Uterus (tissue), 3 donors: ENCODE measurements at regions not wholly inside any gene's neighbourhood (a gene's known extent, or its start where the extent isn't known, plus 50 kb on each side); places are given as distances from the start of the nearest gene placed in this dataset.

Experiments used
- DNase-seq, 2 donors: peaks; one replicate each; pipeline ENCODE4 v3.0.0-alpha.2; 2019 to 2020
- H3K27ac ChIP-seq, 2 donors: fragments of 200-600 bp; sonication (generic); 1 replicate in 1 of 2; 2 replicates in 1 of 2; pipeline ENCODE4 v1.5.1; 2016 to 2018
- H3K27me3 ChIP-seq, 2 donors: fragments of 200-600 bp; sonication (generic); one replicate each; pipeline ENCODE4 v1.5.1; 2018 to 2019; ENCODE audit warnings: control low read depth in 1 of 2
- H3K36me3 ChIP-seq, 2 donors: fragments of 200-600 bp; sonication (generic); one replicate each; pipeline ENCODE4 v1.5.1; 2019; ENCODE audit warnings: control low read depth in 1 of 2
- H3K4me1 ChIP-seq, 2 donors: fragments of 200-600 bp; sonication (generic); one replicate each; pipeline ENCODE4 v1.5.1; 2018 to 2019; ENCODE audit warnings: control low read depth in 1 of 2
- H3K4me3 ChIP-seq, 2 donors: fragments of 200-600 bp; sonication (generic); 1 replicate in 1 of 2; 2 replicates in 1 of 2; pipeline ENCODE4 v1.5.1; 2018 to 2019; ENCODE audit warnings: mild to moderate bottlenecking in 1 of 2
- H3K9me3 ChIP-seq, 2 donors: fragments of 200-600 bp; sonication (generic); one replicate each; pipeline ENCODE4 v1.5.1; 2019; ENCODE audit warnings: control low read depth in 1 of 2
- POLR2A ChIP-seq, 2 donors: fragments of 450-650 bp; IDR thresholded peaks; one replicate each; pipeline ENCODE4 v1.6.1; 2016; ENCODE audit warnings: antibody characterized with exemption in 2 of 2, mild to moderate bottlenecking in 1 of 2, moderate library complexity in 1 of 2
- intact Hi-C: fragments of 100-400 bp; cut with DNase I; formaldehyde crosslinking; loops from one replicate; pipeline ENCODE4 v1.15.1; 2023; ENCODE audit warnings: low total_unique reads
- TF ChIP-seq, protein P1 (sequence below), 4 experiments: fragments of 200-600 bp in 2 of 4; fragments of 450-650 bp in 2 of 4; sonication (generic) in 2 of 4; IDR thresholded peaks; one replicate each; pipeline ENCODE4 v1.5.1; 2016 to 2019; ENCODE audit warnings: antibody characterized with exemption in 4 of 4, mild to moderate bottlenecking in 2 of 4, moderate library complexity in 1 of 4
- donor health status: DM: yes; HTN: yes; CAD: no.

DNA sequence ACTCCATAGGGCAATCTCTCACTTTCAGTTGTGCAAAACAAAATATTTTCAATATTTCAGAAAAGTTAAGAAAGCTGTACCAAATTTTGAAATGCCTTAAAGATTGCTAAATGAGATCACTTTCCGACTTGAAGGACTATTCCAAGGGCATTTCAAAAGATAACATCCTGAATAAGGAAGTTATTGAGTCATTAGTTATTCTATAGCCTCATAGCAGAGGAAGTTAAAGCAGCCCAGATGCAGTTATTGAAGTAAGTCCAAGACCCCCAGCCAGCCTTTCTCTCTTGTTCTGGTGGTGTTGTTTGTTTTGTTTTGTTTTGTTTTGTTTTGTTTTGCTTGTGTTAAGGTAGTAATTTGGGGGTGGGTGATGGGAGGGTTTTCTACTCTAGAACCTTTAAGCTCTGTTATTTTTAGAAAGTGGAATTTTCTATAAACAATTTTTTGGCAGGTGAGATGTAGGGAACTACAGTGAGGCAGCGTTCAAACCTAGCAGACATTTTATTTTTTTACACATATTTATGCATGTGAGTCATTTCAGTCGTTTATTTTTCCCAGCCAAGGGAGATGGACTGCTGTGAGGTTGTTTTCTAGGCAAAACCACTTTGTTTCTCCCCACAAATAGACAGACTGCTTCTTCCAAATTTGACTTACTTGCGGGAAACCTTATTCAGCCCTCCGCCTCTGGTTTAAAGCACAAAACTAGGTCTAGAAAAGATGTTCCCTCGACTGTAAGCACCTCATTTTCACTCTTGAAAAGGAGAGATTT is 216.3 kb upstream of the ARPP21 start:
- Histone ChIP-seq H3K9me3 (no peaks in the 10 kb centered on the region), H3K36me3 (no peaks in the 10 kb centered on the region), H3K27me3 (no peaks in the 10 kb centered on the region), H3K27ac (no peak overlapping the region), H3K4me1 (no peaks in the 10 kb centered on the region), H3K4me3 (no peak overlapping the region)
- no peak for DNase-seq
- intact Hi-C loops: no loop called here
- TF ChIP-seq, protein P1, sequence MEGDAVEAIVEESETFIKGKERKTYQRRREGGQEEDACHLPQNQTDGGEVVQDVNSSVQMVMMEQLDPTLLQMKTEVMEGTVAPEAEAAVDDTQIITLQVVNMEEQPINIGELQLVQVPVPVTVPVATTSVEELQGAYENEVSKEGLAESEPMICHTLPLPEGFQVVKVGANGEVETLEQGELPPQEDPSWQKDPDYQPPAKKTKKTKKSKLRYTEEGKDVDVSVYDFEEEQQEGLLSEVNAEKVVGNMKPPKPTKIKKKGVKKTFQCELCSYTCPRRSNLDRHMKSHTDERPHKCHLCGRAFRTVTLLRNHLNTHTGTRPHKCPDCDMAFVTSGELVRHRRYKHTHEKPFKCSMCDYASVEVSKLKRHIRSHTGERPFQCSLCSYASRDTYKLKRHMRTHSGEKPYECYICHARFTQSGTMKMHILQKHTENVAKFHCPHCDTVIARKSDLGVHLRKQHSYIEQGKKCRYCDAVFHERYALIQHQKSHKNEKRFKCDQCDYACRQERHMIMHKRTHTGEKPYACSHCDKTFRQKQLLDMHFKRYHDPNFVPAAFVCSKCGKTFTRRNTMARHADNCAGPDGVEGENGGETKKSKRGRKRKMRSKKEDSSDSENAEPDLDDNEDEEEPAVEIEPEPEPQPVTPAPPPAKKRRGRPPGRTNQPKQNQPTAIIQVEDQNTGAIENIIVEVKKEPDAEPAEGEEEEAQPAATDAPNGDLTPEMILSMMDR (IDR thresholded peaks at IDR 0.05): no peak
- no peak for TF ChIP-seq POLR2A (IDR thresholded peaks at IDR 0.05)

DNA sequence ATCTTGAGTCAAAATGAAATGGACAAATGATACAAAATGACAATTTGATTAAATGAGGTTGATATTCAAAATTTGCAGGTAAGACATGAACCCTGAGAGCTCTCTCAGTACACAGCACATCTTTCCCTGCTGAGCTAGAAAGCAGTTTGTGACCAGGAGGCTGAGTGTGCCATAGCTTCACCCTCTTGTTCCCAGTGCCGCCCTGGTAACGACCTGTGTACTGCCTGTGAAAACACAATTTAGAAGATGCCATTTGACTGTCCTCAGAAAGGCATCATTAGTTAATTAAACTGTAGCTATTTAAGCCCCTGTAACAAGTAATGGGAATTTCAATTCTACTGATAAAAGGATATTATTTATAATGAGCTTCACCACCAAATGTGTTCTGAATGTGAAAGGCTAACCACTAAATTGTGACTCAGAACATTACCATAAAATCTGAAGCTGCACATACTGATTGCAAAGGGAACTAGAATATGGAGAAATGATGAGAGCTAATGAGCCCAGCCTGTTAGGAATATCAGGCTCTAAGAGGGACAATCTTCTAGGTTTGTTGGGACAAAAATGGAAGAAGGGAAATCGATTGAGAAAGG is 212.9 kb upstream of the ARPP21 start:
- TF ChIP-seq POLR2A (IDR thresholded peaks at IDR 0.05): no peak
- TF ChIP-seq, protein P1 (IDR thresholded peaks at IDR 0.05): no peak
- Histone ChIP-seq H3K27me3 (no peaks in the 10 kb centered on the region), H3K36me3 (no peaks in the 10 kb centered on the region), H3K27ac (no peak overlapping the region), H3K4me1 (no peaks in the 10 kb centered on the region), H3K4me3 (no peak overlapping the region), H3K9me3 (no peaks in the 10 kb centered on the region)
- intact Hi-C loops: no loop called here
- DNase-seq: no peak

DNA sequence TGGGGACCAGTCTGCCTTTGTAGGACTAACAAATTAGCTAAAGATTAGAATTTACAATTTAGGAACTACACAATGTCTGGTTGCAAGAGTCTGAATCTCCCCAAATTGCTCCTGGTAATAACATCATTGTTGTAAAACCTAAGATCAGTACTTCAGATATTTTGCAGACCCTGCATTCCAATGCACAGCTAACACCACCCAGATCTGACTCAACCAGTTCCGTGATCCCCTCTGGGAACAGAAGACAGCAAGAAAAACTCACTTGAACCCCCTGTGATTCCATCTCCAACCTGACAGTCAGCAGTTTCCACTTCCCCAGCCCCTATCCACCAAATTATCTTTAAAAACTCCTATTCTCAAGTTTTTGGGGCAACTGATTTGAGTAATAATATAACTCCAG is 201.9 kb upstream of the ARPP21 start:
- no peaks in the 10 kb centered on the region for H3K9me3 ChIP-seq
- DNase-seq: no peak
- H3K4me1 ChIP-seq: no peaks in the 10 kb centered on the region
- no peaks in the 10 kb centered on the region for H3K36me3 ChIP-seq
- H3K27me3 ChIP-seq: no peaks in the 10 kb centered on the region
- no peak overlapping the region for H3K4me3 ChIP-seq
- intact Hi-C loops: no loop called here
- no peak overlapping the region for H3K27ac ChIP-seq
- TF ChIP-seq POLR2A (IDR thresholded peaks at IDR 0.05): no peak
- TF ChIP-seq, protein P1 (IDR thresholded peaks at IDR 0.05): no peak

DNA sequence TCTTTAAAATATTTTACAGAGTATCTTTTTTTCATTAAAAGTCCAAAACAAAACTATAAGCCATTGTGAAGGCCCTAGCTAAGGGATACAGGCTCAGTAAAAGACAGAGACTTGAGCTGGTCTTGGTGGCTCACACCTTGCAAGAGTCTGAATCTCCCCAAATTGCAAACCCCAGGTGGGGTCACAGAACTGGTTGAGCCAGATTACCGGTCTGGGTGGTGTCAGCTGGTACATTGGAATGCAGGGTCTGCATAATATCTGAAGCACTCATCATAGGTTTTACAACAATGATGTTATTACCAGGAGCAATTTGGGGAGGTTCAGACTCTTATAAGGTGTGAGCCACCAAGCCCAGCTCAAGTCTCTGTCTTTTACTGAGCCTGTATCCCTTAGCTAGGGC is 201.2 kb upstream of the ARPP21 start:
- no peak overlapping the region for H3K4me3 ChIP-seq
- H3K27me3 ChIP-seq: no peaks in the 10 kb centered on the region
- H3K36me3 ChIP-seq: no peaks in the 10 kb centered on the region
- DNase-seq: no peak
- TF ChIP-seq POLR2A (IDR thresholded peaks at IDR 0.05): no peak
- TF ChIP-seq, protein P1 (IDR thresholded peaks at IDR 0.05): no peak
- no peaks in the 10 kb centered on the region for H3K9me3 ChIP-seq
- no peaks in the 10 kb centered on the region for H3K4me1 ChIP-seq
- no peak overlapping the region for H3K27ac ChIP-seq
- intact Hi-C loops: no loop called here

- intact Hi-C loops: no loop called here
- no peaks in the 10 kb centered on the region for H3K36me3 ChIP-seq
- no peak overlapping the region for H3K4me3 ChIP-seq
- H3K9me3 ChIP-seq: no peaks in the 10 kb centered on the region
- TF ChIP-seq, protein P1 (IDR thresholded peaks at IDR 0.05): no peak
- no peak for TF ChIP-seq POLR2A (IDR thresholded peaks at IDR 0.05)
- no peaks in the 10 kb centered on the region for H3K4me1 ChIP-seq
- DNase-seq: no peak
- no peak overlapping the region for H3K27ac ChIP-seq
- no peaks in the 10 kb centered on the region for H3K27me3 ChIP-seq
These were observed 199.7 kb upstream of the ARPP21 start for GRCh38 chr3:35439663-35440062.
